ENCODE measurements at regions not wholly inside any gene's neighbourhood (a gene's known extent, or its start where the extent isn't known, plus 50 kb on each side); places are given as distances from the start of the nearest gene placed in this dataset.

GRCh38 chr13:22176968-22177520, 506.2 kb downstream of the FGF9 start:
- no peak overlapping the region for H3K4me3 ChIP-seq (ENCODE audit: low read length)
- TF ChIP-seq CTCF (conservative IDR thresholded peaks at IDR 0.05; ENCODE audit: low read depth, low read length), result no peak
- DNase-seq (ENCODE audit: low read depth), result no peak

- TF ChIP-seq CTCF (conservative IDR thresholded peaks at IDR 0.05; ENCODE audit: low read depth, low read length), result no peak
- H3K4me3 ChIP-seq (ENCODE audit: low read length), result no peak overlapping the region
- no peak for DNase-seq (ENCODE audit: low read depth)
These were observed 508.0 kb downstream of the FGF9 start for GRCh38 chr13:22178878-22179277.

- DNase-seq (ENCODE audit: low read depth), result no peak
- no peak overlapping the region for H3K4me3 ChIP-seq (ENCODE audit: low read length)
- no peak for TF ChIP-seq CTCF (conservative IDR thresholded peaks at IDR 0.05; ENCODE audit: low read depth, low read length)
These were observed 516.5 kb downstream of the FGF9 start for GRCh38 chr13:22187329-22187728.

GRCh38 chr13:22189176-22190048, 518.5 kb downstream of the FGF9 start:
- H3K4me3 ChIP-seq (ENCODE audit: low read length), result no peak overlapping the region
- no peak for TF ChIP-seq CTCF (conservative IDR thresholded peaks at IDR 0.05; ENCODE audit: low read depth, low read length)
- DNase-seq (ENCODE audit: low read depth), result no peak

GRCh38 chr13:22193070-22193469, 522.2 kb downstream of the FGF9 start:
- DNase-seq (ENCODE audit: low read depth), result no peak
- no peak for TF ChIP-seq CTCF (conservative IDR thresholded peaks at IDR 0.05; ENCODE audit: low read depth, low read length)
- H3K4me3 ChIP-seq (ENCODE audit: low read length), result no peak overlapping the region

- DNase-seq (ENCODE audit: low read depth), result no peak
- no peak for TF ChIP-seq CTCF (conservative IDR thresholded peaks at IDR 0.05; ENCODE audit: low read depth, low read length)
These were observed 523.4 kb downstream of the FGF9 start for GRCh38 chr13:22194106-22194805.

More at GRCh38 chr13:22194106-22194805, 523.4 kb downstream of the FGF9 start:
- H3K4me3 ChIP-seq (ENCODE audit: low read length), result no peak overlapping the region

Data from retinal pigment epithelial cell (primary cell).